K562 (cell line): ENCODE measurements at regions not wholly inside any gene's neighbourhood (a gene's known extent, or its start where the extent isn't known, plus 50 kb on each side); places are given as distances from the start of the nearest gene placed in this dataset.

ENCODE experiments used
- ATAC-seq: fragments of 200-7000 bp; cut with Tn5 transposase; 3 replicates; pipeline ENCODE4 v1.9.1; 2020; ENCODE audit warnings: moderate library complexity
- BruUV-seq: library from RNA; stranded (reverse); fragments of 400-500 nt; replicated peaks from 2 replicates; lab custom pipeline; 2021; lab: Mats Ljungman, UMichigan
- CTCF ChIA-PET: fragments of 300-600 bp; formaldehyde crosslinking; extraction: SDS; loops from one replicate; lab custom pipeline; 2021; ENCODE audit warnings: low intra/inter-chr PET ratio; lab: Yijun Ruan, JAX
- POLR2A ChIA-PET: fragments of 300-600, 350-650 bp; sonication (Branson Sonifier 250); formaldehyde crosslinking; extraction: SDS; loops from one replicate; lab custom pipeline; 2021; ENCODE audit warnings: antibody characterized with exemption, inconsistent platforms; lab: Yijun Ruan, JAX
- DNase-seq, 4 experiments: peaks; one replicate each; pipeline versions ENCODE4 v3.0.0 to v3.0.0-alpha.2; 2011 to 2018; ENCODE audit warnings: low spot score in 3 of 4, mixed read lengths in 3 of 4; ENCODE audit errors: extremely low read depth in 1 of 4
- FAIRE-seq: peaks from 2 replicates; lab custom pipeline; 2011; peaks lifted over from hg19 to GRCh38; lab: Jason Lieb, UNC
- H2AFZ ChIP-seq: 2 replicates; pipeline ENCODE4 v1.6.0; 2011; ENCODE audit warnings: low read depth, low read length, control low read depth, inconsistent platforms
- H3K27ac ChIP-seq: fragments of 200-600 bp; 3 replicates; pipeline ENCODE4 v1.8.0; 2011; ENCODE audit warnings: low read depth, mild to moderate bottlenecking, control low read depth, inconsistent platforms, low read length, moderate library complexity, mixed read lengths; ENCODE audit errors: extremely low read depth
- H3K27me3 ChIP-seq, 2 experiments: fragments of 300-600 bp in 1 of 2; 2 replicates in 1 of 2; 3 replicates in 1 of 2; pipeline versions ENCODE4 v1.6.0 to v1.8.0; 2011; ENCODE audit warnings: inconsistent platforms in 2 of 2, low read length in 2 of 2, mild to moderate bottlenecking in 1 of 2, mixed read lengths in 1 of 2, moderate library complexity in 1 of 2; ENCODE audit not compliant: control insufficient read depth in 2 of 2, insufficient read depth in 2 of 2
- H3K36me3 ChIP-seq: fragments of 300-600 bp; 3 replicates; pipeline ENCODE4 v1.8.0; 2011; ENCODE audit warnings: mild to moderate bottlenecking, low read length, inconsistent platforms; ENCODE audit not compliant: control insufficient read depth, insufficient read depth
- H3K4me1 ChIP-seq, 2 experiments: fragments of 200-600 bp in 1 of 2; replicated peaks in 1 of 2; 2 replicates in 1 of 2; 3 replicates in 1 of 2; pipeline versions ENCODE4 v1.5.1 to v1.8.0; 2011; ENCODE audit warnings: inconsistent platforms in 2 of 2, low read length in 2 of 2, mild to moderate bottlenecking in 1 of 2, mixed read lengths in 1 of 2, moderate library complexity in 1 of 2; ENCODE audit not compliant: control insufficient read depth in 2 of 2, insufficient read depth in 2 of 2
- H3K4me2 ChIP-seq: 2 replicates; pipeline ENCODE4 v1.6.1; 2011; ENCODE audit warnings: low read length, control low read depth, inconsistent platforms, mixed read lengths; ENCODE audit not compliant: insufficient read depth
- H3K4me3 ChIP-seq: fragments of 200-600 bp; sonication (generic), shearing (Covaris generic); 2 replicates; pipeline ENCODE4 v1.5.1; 2016; ENCODE audit warnings: control low read depth, inconsistent platforms
- H3K79me2 ChIP-seq: fragments of 200-600 bp; 3 replicates; pipeline ENCODE4 v1.8.0; 2011; ENCODE audit warnings: low read length, inconsistent platforms; ENCODE audit not compliant: control insufficient read depth, insufficient read depth
- H3K9ac ChIP-seq, 2 experiments: 2 replicates each; pipeline versions ENCODE4 v1.6.0 to v1.6.1; 2011; ENCODE audit warnings: low read depth in 2 of 2, low read length in 2 of 2, control low read depth in 1 of 2, inconsistent platforms in 1 of 2, mild to moderate bottlenecking in 1 of 2, mixed read lengths in 1 of 2; ENCODE audit not compliant: insufficient read depth in 1 of 2
- H3K9me1 ChIP-seq: one replicate; pipeline ENCODE4 v1.6.0; 2011; ENCODE audit warnings: inconsistent platforms, mild to moderate bottlenecking, low read length, moderate library complexity; ENCODE audit not compliant: control insufficient read depth, insufficient read depth
- H3K9me3 ChIP-seq: replicated peaks from 2 replicates; pipeline ENCODE4 v1.5.1; 2011; ENCODE audit warnings: low read depth, low read length, inconsistent platforms; ENCODE audit not compliant: control insufficient read depth, insufficient read depth
- H4K20me1 ChIP-seq: replicated peaks from 2 replicates; pipeline ENCODE4 v1.6.1; 2011; ENCODE audit warnings: low read length, inconsistent platforms, mixed read lengths; ENCODE audit not compliant: control insufficient read depth, insufficient read depth
- ARHGAP35 ChIP-seq: fragments of 450-650 bp; IDR thresholded peaks from 2 replicates; pipeline ENCODE4 v1.6.1; 2018; ENCODE audit not compliant: partially characterized antibody
- ATF3 ChIP-seq, 2 experiments: fragments of 450-650 bp in 1 of 2; sonication (generic) in 1 of 2; formaldehyde crosslinking in 1 of 2; IDR thresholded peaks in 1 of 2; conservative IDR thresholded peaks in 1 of 2; 2 replicates each; pipeline versions ENCODE4 v1.6.1 to v1.8.1; 2016 to 2023; ENCODE audit warnings: mild to moderate bottlenecking in 2 of 2, moderate library complexity in 2 of 2, inconsistent platforms in 1 of 2, missing genetic modification reagents in 1 of 2
- POLR2B ChIP-seq: fragments of 450-650 bp; IDR thresholded peaks from 2 replicates; pipeline ENCODE4 v1.6.1; 2018; ENCODE audit warnings: low read depth; ENCODE audit not compliant: partially characterized antibody
- RBM17 ChIP-seq: fragments of 200-400 bp; formaldehyde crosslinking; IDR thresholded peaks from 2 replicates; pipeline ENCODE4 v1.6.1; 2017; ENCODE audit warnings: low read depth, mild to moderate bottlenecking, low read length, borderline replicate concordance
- SETDB1 ChIP-seq: IDR thresholded peaks from one replicate; pipeline ENCODE4 v1.6.1; 2012; ENCODE audit warnings: low read length, control low read depth, inconsistent platforms
- SNAPC5 ChIP-seq: fragments of 250-450 bp; sonication (Bioruptor Pico); IDR thresholded peaks from 2 replicates; pipeline ENCODE4 v1.8.0; 2021; ENCODE audit warnings: moderate library complexity, mild to moderate bottlenecking, inconsistent platforms
- SPI1 ChIP-seq: IDR thresholded peaks from 2 replicates; pipeline ENCODE4 v1.6.1; 2011; ENCODE audit warnings: low read depth, low read length, control low read depth, borderline replicate concordance
- TCF3 ChIP-seq: sonication (generic); formaldehyde crosslinking; IDR thresholded peaks from 2 replicates; pipeline ENCODE4 v1.4.0; 2020; ENCODE audit warnings: mild to moderate bottlenecking, missing genetic modification reagents
- TRIM28 ChIP-seq: fragments of 450-650 bp; IDR thresholded peaks from 2 replicates; pipeline ENCODE4 v1.6.1; 2017
- ZBTB43 ChIP-seq: sonication (generic); formaldehyde crosslinking; IDR thresholded peaks from 2 replicates; pipeline ENCODE4 v1.8.0; 2023; ENCODE audit warnings: mild to moderate bottlenecking, missing genetic modification reagents
- ZHX1 ChIP-seq: fragments of 150-350 bp; conservative IDR thresholded peaks from 2 replicates; pipeline ENCODE4 v1.6.1; 2014; ENCODE audit warnings: low read length
- ZNF12 ChIP-seq: sonication (generic); formaldehyde crosslinking; IDR thresholded peaks from 2 replicates; pipeline ENCODE4 v1.4.0; 2020; ENCODE audit warnings: mild to moderate bottlenecking, missing genetic modification reagents
- ZNF175 ChIP-seq: fragments of 200-800 bp; sonication (Bioruptor generic); IDR thresholded peaks from 2 replicates; pipeline ENCODE4 v1.6.1; 2016; ENCODE audit warnings: low read depth, mild to moderate bottlenecking, missing genetic modification characterization, missing compliant biosample characterization
- ZNF24 ChIP-seq: fragments of 450-650 bp; IDR thresholded peaks from 2 replicates; pipeline ENCODE4 v1.6.1; 2016
- ZNF408 ChIP-seq: fragments of 250-450 bp; sonication (Bioruptor Pico); IDR thresholded peaks from 2 replicates; pipeline ENCODE4 v1.4.0; 2020; ENCODE audit warnings: low read depth, mild to moderate bottlenecking, moderate library complexity
- ZNF699 ChIP-seq: fragments of 250-450 bp; sonication (Bioruptor Pico); IDR thresholded peaks from 2 replicates; pipeline ENCODE4 v1.8.0; 2021; ENCODE audit warnings: mild to moderate bottlenecking, moderate library complexity; ENCODE audit not compliant: insufficient replicate concordance
- ZNF780A ChIP-seq: fragments of 250-450 bp; sonication (Bioruptor Pico); IDR thresholded peaks from 2 replicates; pipeline ENCODE4 v1.5.0; 2021; ENCODE audit warnings: mild to moderate bottlenecking
- WGBS: fragments of 100-300 bp; shearing (Covaris generic); methylation state at CpG from one replicate; pipeline ENCODE4 v1.1.6; 2016; ENCODE audit warnings: low coverage, mixed read lengths; ENCODE audit not compliant: insufficient coverage; ENCODE audit errors: missing lambda C conversion rate; 5-methylcytosine and 5-hydroxymethylcytosine counted together
- in situ Hi-C: fragments of 300-500 bp; cut with MboI; formaldehyde crosslinking; loops from 4 replicates; pipeline ENCODE4 v1.15.0; 2018; ENCODE audit warnings: inconsistent platforms, mixed read lengths
- intact Hi-C: fragments of 100-400 bp; cut with micrococcal nuclease; formaldehyde crosslinking; loops from 2 replicates; pipeline ENCODE4 v1.14.2; 2022

GRCh38 chr11:128212324-128212723 is 375.0 kb downstream of the ETS1 start (continued):
- TF ChIP-seq ZBTB43 (CRISPR knock-in tag) (no peak), ZNF12 (CRISPR knock-in tag) (no peak), ZNF24 (no peak), ZNF699 (CRISPR knock-in tag) (no peak), ZNF408 (CRISPR knock-in tag) (no peak), RBM17 (no peak)
- TF ChIP-seq, all 486 proteins: peak for 0

GRCh38 chr11:128210148-128210940 is 377.0 kb downstream of the ETS1 start:
- 0% methylated on average over 3 of the region's 3 CpGs for WGBS
- Histone ChIP-seq H3K4me2 (no peak overlapping the region), H3K9me3 (peaks cover 2% of the 10 kb centered on the region; the same call in 1 of the 2 replicates), H3K9ac (no peak overlapping the region), H3K9me1 (no peaks in the 10 kb centered on the region), H2AFZ (no peak overlapping the region), H3K27me3 (no peaks in the 10 kb centered on the region), H3K27ac (no peak overlapping the region), H3K4me3 (no peak overlapping the region), H4K20me1 (no peaks in the 10 kb centered on the region), H3K36me3 (no peaks in the 10 kb centered on the region), H3K79me2 (no peaks in the 10 kb centered on the region), H3K4me1 (no peaks in the 10 kb centered on the region)
- peak in 1 of 4 experiments; percentile 11 for DNase-seq
- ChIA-PET CTCF (no interaction called here), POLR2A (no interaction called here)
- in situ Hi-C loops, result no loop called here
- intact Hi-C loops, result no loop called here
- no TSS peak for BruUV-seq
- no peak for FAIRE-seq
- no peak for TF ChIP-seq POLR2B
- no peak for TF ChIP-seq TCF3
- TF ChIP-seq ZNF175 (CRISPR knock-in tag), result no peak
- TF ChIP-seq ZHX1, result no peak
- TF ChIP-seq ATF3 (IDR thresholded peaks at IDR 0.05), result no peak
- no peak for TF ChIP-seq ATF3 (CRISPR knock-in tag; conservative IDR thresholded peaks at IDR 0.05)
- no peak for TF ChIP-seq TRIM28
- no peak for TF ChIP-seq SPI1
- TF ChIP-seq ARHGAP35, result no peak
- TF ChIP-seq SETDB1, result no peak
- TF ChIP-seq ZNF780A (CRISPR knock-in tag), result no peak
- TF ChIP-seq SNAPC5 (CRISPR knock-in tag), result no peak
- no peak for ATAC-seq
